HG02759 (cell line): ENCODE measurements at regions not wholly inside any gene's neighbourhood (a gene's known extent, or its start where the extent isn't known, plus 50 kb on each side); places are given as distances from the start of the nearest gene placed in this dataset.
"Not testable (repeated sequence)": the region's sequence is repeated elsewhere in the genome, so short reads cannot be mapped to it uniquely, and the experiment has no call there.

Experiments used
- ATAC-seq: cut with Tn5 transposase; IDR thresholded peaks from one replicate; pipeline ENCODE4 v1.9.1; 2021; ENCODE audit warnings: mild to moderate bottlenecking, moderate library complexity; ENCODE audit not compliant: unreplicated experiment

GRCh38 chr5:145660897-145661640 is 174.1 kb downstream of the PRELID2 start:
- no peak for ATAC-seq

DNA sequence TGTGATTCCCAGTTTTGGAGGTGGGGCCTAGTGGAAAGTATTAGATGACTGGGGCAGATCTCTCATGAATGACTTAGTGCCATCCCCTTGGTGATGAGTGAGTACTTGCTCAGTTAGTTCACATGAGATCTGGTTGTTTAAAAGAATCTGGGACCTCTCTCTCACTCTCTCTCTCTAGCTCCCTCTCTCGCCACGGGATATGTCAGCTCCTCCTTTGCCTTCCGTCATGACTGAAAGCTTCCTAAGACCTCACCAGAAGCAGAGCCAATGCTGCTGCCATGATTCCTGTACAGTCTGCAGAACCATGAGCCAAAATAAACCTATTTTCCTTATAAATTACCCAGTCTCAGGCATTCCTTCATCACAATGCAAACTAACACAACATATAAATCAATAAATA is 176.7 kb downstream of the PRELID2 start:
- ATAC-seq, result no peak

DNA sequence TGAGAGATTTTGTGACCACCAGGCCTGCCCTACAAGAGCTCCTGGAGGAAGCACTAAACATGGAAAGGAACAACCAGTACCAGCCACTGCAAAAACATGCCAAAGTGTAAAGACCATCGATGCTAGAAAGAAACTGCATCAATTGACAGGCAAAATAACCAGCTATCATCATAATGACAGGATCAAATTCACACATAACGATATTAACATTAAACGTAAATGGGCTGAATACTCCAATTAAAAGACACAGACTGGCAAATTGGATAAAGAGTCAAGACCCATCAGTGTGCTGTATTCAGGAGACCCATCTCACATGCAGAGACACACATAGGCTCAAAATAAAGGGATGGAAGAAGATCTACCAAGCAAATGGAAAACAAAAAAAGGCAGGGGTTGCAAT is 182.4 kb downstream of the PRELID2 start:
- not testable (repeated sequence) for ATAC-seq

DNA sequence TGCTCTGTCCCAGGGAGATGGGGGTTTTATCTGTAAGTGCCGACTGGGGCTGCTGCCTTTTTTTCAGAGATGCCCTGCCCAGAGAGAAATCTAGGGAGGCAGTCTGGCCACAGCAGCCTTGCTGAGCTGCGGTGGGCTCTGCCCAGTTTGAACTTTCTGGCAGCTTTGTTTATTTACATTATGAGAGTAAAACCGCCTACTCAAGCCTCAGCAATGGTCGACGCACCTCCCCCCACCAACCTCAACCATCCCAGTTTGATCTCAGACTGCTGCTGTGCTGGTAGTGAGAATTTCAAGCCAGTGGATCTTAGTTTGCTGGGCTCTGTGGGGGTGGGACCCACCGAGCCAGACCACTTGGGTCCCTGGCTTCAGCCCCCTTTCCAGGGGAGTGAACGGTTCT is 188.0 kb downstream of the PRELID2 start:
- ATAC-seq, result not testable (repeated sequence)

GRCh38 chr5:145643214-145643613 is 191.9 kb downstream of the PRELID2 start:
- not testable (repeated sequence) for ATAC-seq

GRCh38 chr5:145637396-145637795 is 197.7 kb downstream of the PRELID2 start:
- ATAC-seq, result no peak

- ATAC-seq, result no peak
Measured at GRCh38 chr5:145636371-145636770, 198.8 kb downstream of the PRELID2 start.

DNA sequence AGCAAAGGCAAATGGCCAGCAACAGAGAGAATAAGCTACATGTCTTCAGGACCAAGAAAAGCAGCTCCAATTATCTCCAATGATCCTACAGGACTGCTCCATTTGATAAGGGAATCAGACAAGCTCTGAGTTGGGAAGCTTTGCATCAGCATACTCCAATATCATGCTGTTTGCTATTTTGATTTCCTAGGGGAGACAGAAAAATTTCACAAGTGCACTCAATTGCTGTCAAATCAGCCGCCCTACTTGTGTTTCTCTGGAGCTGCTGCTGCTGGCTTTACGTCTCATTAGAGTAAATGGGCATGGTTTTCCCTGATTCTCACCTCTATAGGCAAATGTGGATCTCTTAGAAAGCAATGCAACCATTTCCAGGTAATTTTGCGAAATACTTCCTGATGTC is 201.7 kb downstream of the PRELID2 start:
- no peak for ATAC-seq

GRCh38 chr5:145632701-145633100 is 202.4 kb downstream of the PRELID2 start:
- no peak for ATAC-seq

DNA sequence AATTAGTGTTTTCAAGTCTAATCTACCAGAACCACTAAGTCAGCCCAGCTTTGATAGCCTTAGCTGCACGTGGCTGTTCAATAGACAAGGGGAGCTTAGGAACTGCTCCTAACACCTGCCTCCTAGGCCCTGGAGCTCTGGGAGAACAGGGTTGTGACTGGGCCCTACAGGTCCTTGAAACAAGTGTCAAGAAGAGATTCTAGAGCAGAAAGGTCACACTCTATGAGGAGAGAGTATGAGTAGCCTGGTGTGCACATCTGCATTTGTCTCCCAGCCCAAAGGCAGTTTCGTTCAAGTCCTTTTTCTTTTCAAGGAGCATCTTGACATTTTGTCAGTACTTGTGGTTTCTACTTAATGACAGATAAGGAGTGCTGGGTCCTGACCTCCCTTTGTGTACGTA is 206.1 kb downstream of the PRELID2 start:
- ATAC-seq, result no peak

- ATAC-seq, result no peak
Measured at GRCh38 chr5:145628525-145628924, 206.6 kb downstream of the PRELID2 start.

DNA sequence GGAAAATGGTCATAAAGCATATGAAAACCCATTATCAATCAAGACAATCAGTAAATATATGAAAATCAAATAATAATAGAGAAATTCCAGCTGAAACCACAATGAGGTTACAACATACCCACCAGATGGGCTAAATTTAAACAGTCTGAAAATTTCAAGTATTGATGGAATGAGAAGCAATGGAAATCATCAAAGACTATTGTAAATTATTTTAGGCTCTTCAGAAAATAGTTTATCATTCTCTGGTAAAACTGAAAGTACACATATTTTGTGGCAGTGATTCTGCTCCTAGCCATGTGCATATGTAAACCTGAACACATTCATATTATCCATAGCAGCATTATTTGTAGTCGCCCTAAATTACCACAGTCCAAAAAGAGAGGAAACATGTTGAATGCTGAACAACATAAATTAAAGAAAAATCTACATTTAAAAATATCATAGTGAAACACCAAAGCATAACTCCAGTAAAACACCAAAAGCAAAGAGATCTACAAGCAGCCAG is 215.3 kb downstream of the PRELID2 start:
- ATAC-seq, result no peak

DNA sequence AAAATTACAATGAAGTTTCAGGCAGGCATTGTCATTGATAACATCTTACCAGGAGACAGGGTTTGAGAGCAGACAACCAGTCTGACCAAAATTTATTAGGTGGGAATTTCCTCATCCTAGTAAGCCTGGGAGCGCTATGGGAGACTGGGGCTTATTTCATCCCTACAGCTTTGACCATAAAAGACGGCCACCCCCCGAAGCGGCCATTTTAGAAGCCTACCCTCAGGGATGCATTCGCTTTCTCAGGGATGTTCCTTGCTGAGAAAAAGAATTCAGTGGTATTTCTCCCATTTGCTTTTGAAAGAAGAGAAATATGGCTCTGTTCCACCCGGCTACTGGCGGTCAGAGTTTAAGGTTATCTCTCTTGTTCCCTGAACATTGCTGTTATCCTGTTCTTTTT is 218.4 kb downstream of the PRELID2 start:
- ATAC-seq, result not testable (repeated sequence)

GRCh38 chr5:145598983-145599382 is 236.2 kb downstream of the PRELID2 start:
- no peak for ATAC-seq

GRCh38 chr5:145598184-145598583 is 237.0 kb downstream of the PRELID2 start:
- no peak for ATAC-seq

DNA sequence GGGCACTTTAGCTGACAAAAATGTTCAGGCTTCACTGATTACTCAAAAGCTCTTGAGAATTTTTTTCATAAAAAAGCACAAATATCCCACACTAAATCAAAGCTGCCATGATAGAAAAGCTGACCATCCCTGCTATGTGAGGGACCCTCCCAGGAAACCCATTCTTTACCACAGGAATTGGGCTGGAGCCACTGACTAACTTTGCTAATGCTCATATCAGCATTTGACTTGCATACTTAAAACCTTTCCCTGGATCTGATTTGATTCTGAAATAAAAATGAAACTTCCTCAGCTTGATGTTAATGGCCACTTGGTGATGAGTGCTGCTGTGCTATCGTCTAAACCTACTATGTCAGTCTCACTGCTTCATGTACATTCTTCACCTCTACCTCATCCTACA is 243.6 kb downstream of the PRELID2 start:
- no peak for ATAC-seq

DNA sequence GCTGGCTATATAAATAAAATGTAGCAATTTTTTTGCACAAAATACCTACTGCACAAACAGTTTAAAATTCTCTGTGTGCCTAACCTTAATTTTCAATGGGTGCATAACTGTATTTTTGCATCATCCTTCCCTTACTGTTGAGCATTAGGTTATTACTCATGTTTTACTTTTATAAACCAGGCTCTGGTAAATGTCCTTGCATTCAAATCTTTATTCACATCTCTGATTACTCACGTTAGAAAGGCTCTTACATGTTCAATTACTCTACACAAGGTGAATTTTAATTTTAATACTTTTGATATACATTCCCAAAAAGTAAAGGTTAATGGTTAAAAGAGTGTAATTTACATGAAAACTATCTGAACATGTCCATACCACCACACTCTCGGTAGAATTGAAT is 246.1 kb downstream of the PRELID2 start:
- no peak for ATAC-seq

GRCh38 chr5:145588558-145588957 is 246.6 kb downstream of the PRELID2 start:
- ATAC-seq, result no peak

GRCh38 chr5:145588113-145588512 is 247.0 kb downstream of the PRELID2 start:
- no peak for ATAC-seq

- no peak for ATAC-seq
Measured at GRCh38 chr5:145587710-145588109, 247.4 kb downstream of the PRELID2 start.

- no peak for ATAC-seq
Measured at GRCh38 chr5:145587308-145587672, 247.9 kb downstream of the PRELID2 start.

- ATAC-seq, result no peak
Measured at GRCh38 chr5:145586661-145587307, 248.4 kb downstream of the PRELID2 start.
